Neural progenitor cell (in vitro differentiated cells): ENCODE measurements at regions not wholly inside any gene's neighbourhood (a gene's known extent, or its start where the extent isn't known, plus 50 kb on each side); places are given as distances from the start of the nearest gene placed in this dataset.

Source experiments
- DNase-seq: peaks from one replicate; pipeline ENCODE4 v3.0.0-alpha.2; 2016; ENCODE audit warnings: low spot score
- H2AFZ ChIP-seq: fragments of 200-600 bp; sonication (generic); replicated peaks from 2 replicates; pipeline ENCODE4 v1.6.1; 2016; ENCODE audit warnings: antibody characterized with exemption
- H3F3A ChIP-seq: fragments of 200-600 bp; sonication (generic); 2 replicates; pipeline ENCODE4 v1.6.1; 2016; ENCODE audit warnings: antibody characterized with exemption, low read depth
- H3K27ac ChIP-seq: fragments of 200-600 bp; sonication (generic); 2 replicates; pipeline ENCODE4 v1.5.1; 2016; ENCODE audit warnings: mild to moderate bottlenecking
- H3K27me3 ChIP-seq: fragments of 200-600 bp; sonication (generic); 2 replicates; pipeline ENCODE4 v1.6.1; 2016; ENCODE audit warnings: mild to moderate bottlenecking, moderate library complexity
- H3K36me3 ChIP-seq: fragments of 200-600 bp; sonication (generic); 2 replicates; pipeline ENCODE4 v1.5.1; 2016
- H3K4me1 ChIP-seq: fragments of 200-600 bp; sonication (generic); 2 replicates; pipeline ENCODE4 v1.6.1; 2016; ENCODE audit warnings: mixed run types
- H3K4me2 ChIP-seq: fragments of 200-600 bp; sonication (generic); 2 replicates; pipeline ENCODE4 v1.6.1; 2016
- H3K4me3 ChIP-seq: fragments of 200-600 bp; sonication (generic); 2 replicates; pipeline ENCODE4 v1.5.1; 2016
- H3K79me2 ChIP-seq: fragments of 200-600 bp; sonication (generic); 2 replicates; pipeline ENCODE4 v1.6.1; 2016; ENCODE audit warnings: low read depth
- H3K9ac ChIP-seq: fragments of 200-600 bp; sonication (generic); 2 replicates; pipeline ENCODE4 v1.6.1; 2016
- H3K9me3 ChIP-seq: fragments of 200-600 bp; sonication (generic); 2 replicates; pipeline ENCODE4 v1.5.1; 2016; ENCODE audit warnings: low read depth
- H4K20me1 ChIP-seq: fragments of 200-600 bp; sonication (generic); 2 replicates; pipeline ENCODE4 v1.6.1; 2016; ENCODE audit warnings: low read depth
- H3K27ac Mint-ChIP-seq: 3 replicates; pipeline ENCODE4 v1.8.0; 2021; ENCODE audit warnings: mixed read lengths
- H3K27me3 Mint-ChIP-seq: 2 replicates; pipeline ENCODE4 v1.8.0; 2022; ENCODE audit warnings: low read depth, mild to moderate bottlenecking, inconsistent platforms, moderate library complexity, mixed read lengths; ENCODE audit not compliant: insufficient read depth
- H3K36me3 Mint-ChIP-seq: 3 replicates; pipeline ENCODE4 v1.8.0; 2021; ENCODE audit warnings: mixed read lengths
- H3K4me1 Mint-ChIP-seq: 3 replicates; pipeline ENCODE4 v1.8.0; 2021; ENCODE audit warnings: mixed read lengths
- H3K4me3 Mint-ChIP-seq: 3 replicates; pipeline ENCODE4 v1.8.0; 2021; ENCODE audit warnings: mild to moderate bottlenecking, moderate library complexity, mixed read lengths
- H3K9me3 Mint-ChIP-seq: 3 replicates; pipeline ENCODE4 v1.8.0; 2020; ENCODE audit warnings: mixed read lengths
- CTCF ChIP-seq: fragments of 200-600 bp; sonication (generic); IDR thresholded peaks from 2 replicates; pipeline ENCODE4 v1.5.1; 2017; ENCODE audit warnings: antibody characterized with exemption, mild to moderate bottlenecking
- EZH2 ChIP-seq: fragments of 200-600 bp; sonication (generic); IDR thresholded peaks from 2 replicates; pipeline ENCODE4 v1.6.1; 2017; ENCODE audit warnings: antibody characterized with exemption, mild to moderate bottlenecking, moderate library complexity
- EZH2phosphoT487 ChIP-seq: fragments of 200-600 bp; sonication (generic); IDR thresholded peaks from 2 replicates; pipeline ENCODE4 v1.6.1; 2017; ENCODE audit warnings: antibody characterized with exemption

- Histone ChIP-seq H3K4me1 (no peaks in the 10 kb centered on the region), H3K27me3 (no peaks in the 10 kb centered on the region), H2AFZ (no peak overlapping the region), H3K79me2 (no peaks in the 10 kb centered on the region), H4K20me1 (no peaks in the 10 kb centered on the region), H3K9me3 (no peaks in the 10 kb centered on the region), H3K9ac (no peak overlapping the region), H3K4me2 (no peak overlapping the region), H3K4me3 (no peak overlapping the region), H3F3A (peaks cover 4% of the 10 kb centered on the region), H3K36me3 (no peaks in the 10 kb centered on the region), H3K27ac (no peak overlapping the region)
- Mint-ChIP-seq H3K4me3 (no peak overlapping the region), H3K9me3 (peaks cover 3% of the 10 kb centered on the region), H3K27me3 (peaks cover 2% of the 10 kb centered on the region), H3K27ac (no peak overlapping the region), H3K4me1 (peaks cover 15% of the 10 kb centered on the region), H3K36me3 (no peaks in the 10 kb centered on the region)
- TF ChIP-seq EZH2phosphoT487 (no peak), EZH2 (no peak), CTCF (no peak)
- no peak for DNase-seq
Measured at GRCh38 chr7:33694006-33694405, 211.3 kb upstream of the BMPER start.

GRCh38 chr7:33697616-33698015 is 207.7 kb upstream of the BMPER start:
- H3K4me2 ChIP-seq, result no peak overlapping the region
- TF ChIP-seq EZH2phosphoT487 (no peak), EZH2 (no peak), CTCF (no peak)
- H3K9ac ChIP-seq, result no peak overlapping the region
- H3K9me3 ChIP-seq, result peaks cover 8% of the 10 kb centered on the region
- no peaks in the 10 kb centered on the region for H3K79me2 ChIP-seq
- no peak overlapping the region for H3K27ac ChIP-seq
- no peaks in the 10 kb centered on the region for H3K4me1 ChIP-seq
- peaks cover 12% of the 10 kb centered on the region for H3K4me1 Mint-ChIP-seq
- no peak overlapping the region for H3K4me3 ChIP-seq
- no peaks in the 10 kb centered on the region for H4K20me1 ChIP-seq
- H3K27me3 Mint-ChIP-seq, result peaks cover 2% of the 10 kb centered on the region
- no peaks in the 10 kb centered on the region for H3K36me3 Mint-ChIP-seq
- no peaks in the 10 kb centered on the region for H3K27me3 ChIP-seq
- no peak for DNase-seq
- peaks cover 21% of the 10 kb centered on the region for H3K9me3 Mint-ChIP-seq
- H3F3A ChIP-seq, result no peaks in the 10 kb centered on the region
- H3K27ac Mint-ChIP-seq, result no peak overlapping the region
- H3K36me3 ChIP-seq, result no peaks in the 10 kb centered on the region
- H3K4me3 Mint-ChIP-seq, result no peak overlapping the region
- no peak overlapping the region for H2AFZ ChIP-seq

GRCh38 chr7:33698041-33698440 is 207.3 kb upstream of the BMPER start:
- no peaks in the 10 kb centered on the region for H3F3A ChIP-seq
- peaks cover 12% of the 10 kb centered on the region for H3K4me1 Mint-ChIP-seq
- no peak for TF ChIP-seq EZH2
- TF ChIP-seq CTCF, result no peak
- TF ChIP-seq EZH2phosphoT487, result no peak
- no peak overlapping the region for H3K27ac ChIP-seq
- H3K9ac ChIP-seq, result no peak overlapping the region
- H3K9me3 ChIP-seq, result peaks cover 8% of the 10 kb centered on the region
- H3K36me3 Mint-ChIP-seq, result no peaks in the 10 kb centered on the region
- H3K27me3 Mint-ChIP-seq, result peaks cover 2% of the 10 kb centered on the region
- H3K79me2 ChIP-seq, result no peaks in the 10 kb centered on the region
- H3K36me3 ChIP-seq, result no peaks in the 10 kb centered on the region
- H3K27ac Mint-ChIP-seq, result no peak overlapping the region
- H4K20me1 ChIP-seq, result no peaks in the 10 kb centered on the region
- no peaks in the 10 kb centered on the region for H3K4me1 ChIP-seq
- H3K27me3 ChIP-seq, result no peaks in the 10 kb centered on the region
- H3K4me3 ChIP-seq, result no peak overlapping the region
- no peak overlapping the region for H2AFZ ChIP-seq
- peaks cover 21% of the 10 kb centered on the region for H3K9me3 Mint-ChIP-seq
- no peak overlapping the region for H3K4me2 ChIP-seq
- no peak overlapping the region for H3K4me3 Mint-ChIP-seq
- DNase-seq, result no peak
